MG63 (cell line): ENCODE measurements at regions not wholly inside any gene's neighbourhood (a gene's known extent, or its start where the extent isn't known, plus 50 kb on each side); places are given as distances from the start of the nearest gene placed in this dataset.
"Not testable (repeated sequence)": the region's sequence is repeated elsewhere in the genome, so short reads cannot be mapped to it uniquely, and the experiment has no call there.

Experiments
- DNase-seq: peaks from one replicate; pipeline ENCODE4 v3.0.0-alpha.2; 2020
- H3K27me3 ChIP-seq: fragments of 250-450 bp; sonication (Bioruptor Pico); 2 replicates; pipeline ENCODE4 v1.5.1; 2020; ENCODE audit warnings: mild to moderate bottlenecking, moderate library complexity
- H3K36me3 ChIP-seq: fragments of 250-450 bp; sonication (Bioruptor Pico); 2 replicates; pipeline ENCODE4 v1.5.1; 2020; ENCODE audit warnings: mild to moderate bottlenecking, moderate library complexity
- H3K4me3 ChIP-seq: fragments of 250-450 bp; sonication (Bioruptor Pico); 2 replicates; pipeline ENCODE4 v1.5.1; 2020; ENCODE audit warnings: mild to moderate bottlenecking, moderate library complexity
- H3K9me3 ChIP-seq: fragments of 250-450 bp; sonication (Bioruptor Pico); 2 replicates; pipeline ENCODE4 v1.5.1; 2020; ENCODE audit warnings: mild to moderate bottlenecking, moderate library complexity

GRCh38 chr5:153352685-153353219 is 137.7 kb upstream of the GRIA1 start:
- peak; percentile 31 for DNase-seq
- Histone ChIP-seq H3K27me3 (no peaks in the 10 kb centered on the region), H3K36me3 (no peaks in the 10 kb centered on the region), H3K4me3 (no peak overlapping the region), H3K9me3 (no peaks in the 10 kb centered on the region)

GRCh38 chr5:153357493-153358112 is 132.9 kb upstream of the GRIA1 start:
- DNase-seq, result no peak
- H3K27me3 ChIP-seq, result no peaks in the 10 kb centered on the region
- H3K9me3 ChIP-seq, result no peaks in the 10 kb centered on the region
- no peak overlapping the region for H3K4me3 ChIP-seq
- no peaks in the 10 kb centered on the region for H3K36me3 ChIP-seq

- no peaks in the 10 kb centered on the region for H3K9me3 ChIP-seq
- no peaks in the 10 kb centered on the region for H3K36me3 ChIP-seq
- H3K4me3 ChIP-seq, result no peak overlapping the region
- no peak for DNase-seq
- no peaks in the 10 kb centered on the region for H3K27me3 ChIP-seq
Observed at GRCh38 chr5:153358315-153358976, 132.0 kb upstream of the GRIA1 start.

- no peaks in the 10 kb centered on the region for H3K36me3 ChIP-seq
- no peak for DNase-seq
Observed at GRCh38 chr5:153360860-153361259, 129.6 kb upstream of the GRIA1 start.

GRCh38 chr5:153361735-153362409 is 128.6 kb upstream of the GRIA1 start:
- H3K27me3 ChIP-seq, result no peaks in the 10 kb centered on the region
- H3K4me3 ChIP-seq, result no peak overlapping the region
- H3K9me3 ChIP-seq, result no peaks in the 10 kb centered on the region
- no peaks in the 10 kb centered on the region for H3K36me3 ChIP-seq
- DNase-seq, result no peak

More at GRCh38 chr5:153360860-153361259, 129.6 kb upstream of the GRIA1 start:
- H3K27me3 ChIP-seq, result no peaks in the 10 kb centered on the region
- H3K9me3 ChIP-seq, result no peaks in the 10 kb centered on the region
- H3K4me3 ChIP-seq, result no peak overlapping the region

- no peak overlapping the region for H3K4me3 ChIP-seq
- H3K36me3 ChIP-seq, result no peaks in the 10 kb centered on the region
- no peaks in the 10 kb centered on the region for H3K27me3 ChIP-seq
- H3K9me3 ChIP-seq, result no peaks in the 10 kb centered on the region
- DNase-seq, result no peak
Observed at GRCh38 chr5:153365547-153365946, 124.9 kb upstream of the GRIA1 start.

GRCh38 chr5:153367466-153367865 is 123.0 kb upstream of the GRIA1 start:
- Histone ChIP-seq H3K36me3 (no peaks in the 10 kb centered on the region), H3K9me3 (no peaks in the 10 kb centered on the region), H3K4me3 (no peak overlapping the region), H3K27me3 (no peaks in the 10 kb centered on the region)
- DNase-seq, result no peak

- no peaks in the 10 kb centered on the region for H3K9me3 ChIP-seq
- no peak for DNase-seq
Observed at GRCh38 chr5:153372425-153373129, 117.9 kb upstream of the GRIA1 start.

GRCh38 chr5:153373130-153373498 is 117.4 kb upstream of the GRIA1 start:
- Histone ChIP-seq H3K36me3 (no peaks in the 10 kb centered on the region), H3K4me3 (no peak overlapping the region), H3K9me3 (no peaks in the 10 kb centered on the region), H3K27me3 (no peaks in the 10 kb centered on the region)
- no peak for DNase-seq

More at GRCh38 chr5:153372425-153373129, 117.9 kb upstream of the GRIA1 start:
- H3K27me3 ChIP-seq, result no peaks in the 10 kb centered on the region
- no peak overlapping the region for H3K4me3 ChIP-seq
- H3K36me3 ChIP-seq, result no peaks in the 10 kb centered on the region

- not testable (repeated sequence) for DNase-seq, H3K27me3 ChIP-seq, H3K9me3 ChIP-seq, H3K36me3 ChIP-seq, H3K4me3 ChIP-seq
Observed at GRCh38 chr5:153381630-153382029, 108.8 kb upstream of the GRIA1 start.

- DNase-seq, result no peak
Observed at GRCh38 chr5:153390569-153390968, 99.9 kb upstream of the GRIA1 start.

GRCh38 chr5:153399595-153399994 is 90.9 kb upstream of the GRIA1 start:
- no peak overlapping the region for H3K4me3 ChIP-seq
- no peaks in the 10 kb centered on the region for H3K27me3 ChIP-seq
- no peaks in the 10 kb centered on the region for H3K36me3 ChIP-seq
- DNase-seq, result no peak
- no peaks in the 10 kb centered on the region for H3K9me3 ChIP-seq

More at GRCh38 chr5:153390569-153390968, 99.9 kb upstream of the GRIA1 start:
- Histone ChIP-seq H3K36me3 (no peaks in the 10 kb centered on the region), H3K4me3 (no peak overlapping the region), H3K9me3 (no peaks in the 10 kb centered on the region), H3K27me3 (no peaks in the 10 kb centered on the region)

- Histone ChIP-seq H3K36me3 (no peaks in the 10 kb centered on the region), H3K9me3 (no peaks in the 10 kb centered on the region), H3K27me3 (no peaks in the 10 kb centered on the region), H3K4me3 (no peak overlapping the region)
- no peak for DNase-seq
Observed at GRCh38 chr5:153400931-153401330, 89.5 kb upstream of the GRIA1 start.

- H3K27me3 ChIP-seq, result no peaks in the 10 kb centered on the region
- H3K36me3 ChIP-seq, result no peaks in the 10 kb centered on the region
- no peak overlapping the region for H3K4me3 ChIP-seq
- no peaks in the 10 kb centered on the region for H3K9me3 ChIP-seq
- DNase-seq, result no peak
Observed at GRCh38 chr5:153402550-153402949, 87.9 kb upstream of the GRIA1 start.

- Histone ChIP-seq H3K36me3 (no peaks in the 10 kb centered on the region), H3K9me3 (no peaks in the 10 kb centered on the region), H3K27me3 (no peaks in the 10 kb centered on the region), H3K4me3 (no peak overlapping the region)
- DNase-seq, result no peak
Observed at GRCh38 chr5:153403470-153403869, 87.0 kb upstream of the GRIA1 start.

- Histone ChIP-seq H3K9me3 (no peaks in the 10 kb centered on the region), H3K4me3 (no peak overlapping the region), H3K27me3 (no peaks in the 10 kb centered on the region), H3K36me3 (no peaks in the 10 kb centered on the region)
- DNase-seq, result no peak
Observed at GRCh38 chr5:153404747-153405146, 85.7 kb upstream of the GRIA1 start.

GRCh38 chr5:153421676-153422075 is 68.8 kb upstream of the GRIA1 start:
- DNase-seq, result no peak
- peaks cover 17% of the 10 kb centered on the region for H3K27me3 ChIP-seq
- no peaks in the 10 kb centered on the region for H3K36me3 ChIP-seq
- H3K4me3 ChIP-seq, result no peak overlapping the region
- no peaks in the 10 kb centered on the region for H3K9me3 ChIP-seq
